ENCODE measurements at regions not wholly inside any gene's neighbourhood (a gene's known extent, or its start where the extent isn't known, plus 50 kb on each side); places are given as distances from the start of the nearest gene placed in this dataset.

DNA sequence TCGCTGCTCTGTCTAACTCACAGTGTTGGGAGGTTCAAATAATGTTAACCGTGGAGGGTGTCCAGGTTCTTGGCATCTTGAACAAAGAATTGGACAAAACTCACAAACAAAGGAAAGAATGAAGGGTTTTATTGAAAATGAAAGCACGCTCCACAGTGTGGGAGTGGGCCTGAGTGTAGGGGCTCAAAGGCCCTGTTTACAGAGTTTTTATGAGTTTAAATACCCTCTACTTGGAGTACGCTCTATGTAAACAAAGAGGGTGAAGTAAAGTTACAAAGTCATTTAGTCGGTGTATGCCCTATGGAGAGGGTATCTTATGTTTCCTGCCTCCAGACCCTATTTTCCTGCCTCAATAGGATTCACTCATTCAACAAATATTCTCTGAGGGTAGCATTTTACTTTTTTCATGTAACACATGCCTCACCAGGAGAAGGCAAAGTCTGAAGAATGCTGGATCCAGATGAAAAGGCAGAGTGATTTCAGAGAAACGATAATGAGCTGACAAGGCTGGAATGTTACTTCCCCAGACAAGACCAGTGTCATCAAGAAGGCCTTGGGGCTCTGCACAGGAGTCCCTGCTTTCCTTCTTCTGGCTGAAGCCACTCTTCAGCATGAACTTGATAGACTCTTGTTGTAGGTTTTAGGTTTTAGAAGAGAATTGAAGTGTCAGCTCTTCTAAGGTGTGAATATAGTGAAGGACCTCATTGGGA, 163.6 kb downstream of the FAM43A start:
- Histone ChIP-seq H4K20me1 (ENCODE audit: insufficient read depth) (no peaks in the 10 kb centered on the region), H3K9me2 (ENCODE audit: insufficient read depth, low read length) (no peaks in the 10 kb centered on the region), H3K36me3 (ENCODE audit: insufficient read depth, low read length) (no peaks in the 10 kb centered on the region), H3F3A (ENCODE audit: insufficient read depth, low read length, poor library complexity, severe bottlenecking) (no peaks in the 10 kb centered on the region), H3K4me3 (ENCODE audit: low read length) (no peak overlapping the region), H3K27me3 (ENCODE audit: insufficient read depth, low read depth, low read length) (no peaks in the 10 kb centered on the region), H3K9me3 (ENCODE audit: low read length) (no peaks in the 10 kb centered on the region), H2AFZ (ENCODE audit: low read depth, low read length) (no peak overlapping the region), H3K4me2 (ENCODE audit: low read length) (no peak overlapping the region), H3K79me2 (replicated peaks; ENCODE audit: insufficient read depth, low read length) (no peaks in the 10 kb centered on the region), H3K9ac (ENCODE audit: low read length) (no peak overlapping the region), H3K27ac (ENCODE audit: low read length) (no peak overlapping the region)
- TF ChIP-seq EP300 (conservative IDR thresholded peaks at IDR 0.05; ENCODE audit: poor library complexity, severe bottlenecking) = no peak
- TF ChIP-seq, protein P1, sequence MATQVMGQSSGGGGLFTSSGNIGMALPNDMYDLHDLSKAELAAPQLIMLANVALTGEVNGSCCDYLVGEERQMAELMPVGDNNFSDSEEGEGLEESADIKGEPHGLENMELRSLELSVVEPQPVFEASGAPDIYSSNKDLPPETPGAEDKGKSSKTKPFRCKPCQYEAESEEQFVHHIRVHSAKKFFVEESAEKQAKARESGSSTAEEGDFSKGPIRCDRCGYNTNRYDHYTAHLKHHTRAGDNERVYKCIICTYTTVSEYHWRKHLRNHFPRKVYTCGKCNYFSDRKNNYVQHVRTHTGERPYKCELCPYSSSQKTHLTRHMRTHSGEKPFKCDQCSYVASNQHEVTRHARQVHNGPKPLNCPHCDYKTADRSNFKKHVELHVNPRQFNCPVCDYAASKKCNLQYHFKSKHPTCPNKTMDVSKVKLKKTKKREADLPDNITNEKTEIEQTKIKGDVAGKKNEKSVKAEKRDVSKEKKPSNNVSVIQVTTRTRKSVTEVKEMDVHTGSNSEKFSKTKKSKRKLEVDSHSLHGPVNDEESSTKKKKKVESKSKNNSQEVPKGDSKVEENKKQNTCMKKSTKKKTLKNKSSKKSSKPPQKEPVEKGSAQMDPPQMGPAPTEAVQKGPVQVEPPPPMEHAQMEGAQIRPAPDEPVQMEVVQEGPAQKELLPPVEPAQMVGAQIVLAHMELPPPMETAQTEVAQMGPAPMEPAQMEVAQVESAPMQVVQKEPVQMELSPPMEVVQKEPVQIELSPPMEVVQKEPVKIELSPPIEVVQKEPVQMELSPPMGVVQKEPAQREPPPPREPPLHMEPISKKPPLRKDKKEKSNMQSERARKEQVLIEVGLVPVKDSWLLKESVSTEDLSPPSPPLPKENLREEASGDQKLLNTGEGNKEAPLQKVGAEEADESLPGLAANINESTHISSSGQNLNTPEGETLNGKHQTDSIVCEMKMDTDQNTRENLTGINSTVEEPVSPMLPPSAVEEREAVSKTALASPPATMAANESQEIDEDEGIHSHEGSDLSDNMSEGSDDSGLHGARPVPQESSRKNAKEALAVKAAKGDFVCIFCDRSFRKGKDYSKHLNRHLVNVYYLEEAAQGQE (IDR thresholded peaks at IDR 0.05; ENCODE audit: borderline replicate concordance) = no peak
- TF ChIP-seq TAF1 (IDR thresholded peaks at IDR 0.05; ENCODE audit: low read depth) = no peak
- TF ChIP-seq RAD21 (conservative IDR thresholded peaks at IDR 0.05) = no peak
- no peak for TF ChIP-seq POLR2AphosphoS5 (IDR thresholded peaks at IDR 0.05)
- no peak for TF ChIP-seq SMC3 (conservative IDR thresholded peaks at IDR 0.05; ENCODE audit: poor library complexity)
- TF ChIP-seq MXI1 (conservative IDR thresholded peaks at IDR 0.05; ENCODE audit: poor library complexity, severe bottlenecking) = no peak

DNA sequence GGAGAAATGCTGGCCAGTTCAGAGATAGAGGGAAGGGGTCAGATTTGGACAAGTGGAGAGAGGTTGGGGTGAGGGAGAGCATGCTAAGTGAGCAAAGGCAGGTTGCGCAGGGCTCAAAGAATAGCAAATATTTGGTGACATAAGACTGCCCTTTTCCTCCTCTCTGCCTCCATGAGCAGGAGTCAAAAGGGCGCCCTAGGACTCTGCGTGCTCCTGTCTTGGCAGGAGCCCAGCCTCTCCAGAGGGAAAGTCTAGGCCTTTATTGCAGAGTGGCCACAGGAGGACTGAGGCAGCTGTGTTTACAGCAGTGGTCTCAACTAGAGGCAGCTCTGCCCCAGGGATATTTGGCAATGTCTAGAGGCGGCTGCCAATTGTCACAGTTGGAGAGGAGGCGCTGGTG, 165.6 kb downstream of the FAM43A start:
- H4K20me1 ChIP-seq (ENCODE audit: insufficient read depth) = no peaks in the 10 kb centered on the region
- no peak overlapping the region for H3K4me2 ChIP-seq (ENCODE audit: low read length)
- H3K36me3 ChIP-seq (ENCODE audit: insufficient read depth, low read length) = no peaks in the 10 kb centered on the region
- H3K27ac ChIP-seq (ENCODE audit: low read length) = no peak overlapping the region
- H3K9me3 ChIP-seq (ENCODE audit: low read length) = no peaks in the 10 kb centered on the region
- H3K27me3 ChIP-seq (ENCODE audit: insufficient read depth, low read depth, low read length) = no peaks in the 10 kb centered on the region
- H3K79me2 ChIP-seq (replicated peaks; ENCODE audit: insufficient read depth, low read length) = no peaks in the 10 kb centered on the region
- no peak overlapping the region for H2AFZ ChIP-seq (ENCODE audit: low read depth, low read length)
- no peak overlapping the region for H3K4me3 ChIP-seq (ENCODE audit: low read length)
- no peaks in the 10 kb centered on the region for H3K9me2 ChIP-seq (ENCODE audit: insufficient read depth, low read length)
- no peak overlapping the region for H3K9ac ChIP-seq (ENCODE audit: low read length)
- no peaks in the 10 kb centered on the region for H3F3A ChIP-seq (ENCODE audit: insufficient read depth, low read length, poor library complexity, severe bottlenecking)
- TF ChIP-seq, protein P2, sequence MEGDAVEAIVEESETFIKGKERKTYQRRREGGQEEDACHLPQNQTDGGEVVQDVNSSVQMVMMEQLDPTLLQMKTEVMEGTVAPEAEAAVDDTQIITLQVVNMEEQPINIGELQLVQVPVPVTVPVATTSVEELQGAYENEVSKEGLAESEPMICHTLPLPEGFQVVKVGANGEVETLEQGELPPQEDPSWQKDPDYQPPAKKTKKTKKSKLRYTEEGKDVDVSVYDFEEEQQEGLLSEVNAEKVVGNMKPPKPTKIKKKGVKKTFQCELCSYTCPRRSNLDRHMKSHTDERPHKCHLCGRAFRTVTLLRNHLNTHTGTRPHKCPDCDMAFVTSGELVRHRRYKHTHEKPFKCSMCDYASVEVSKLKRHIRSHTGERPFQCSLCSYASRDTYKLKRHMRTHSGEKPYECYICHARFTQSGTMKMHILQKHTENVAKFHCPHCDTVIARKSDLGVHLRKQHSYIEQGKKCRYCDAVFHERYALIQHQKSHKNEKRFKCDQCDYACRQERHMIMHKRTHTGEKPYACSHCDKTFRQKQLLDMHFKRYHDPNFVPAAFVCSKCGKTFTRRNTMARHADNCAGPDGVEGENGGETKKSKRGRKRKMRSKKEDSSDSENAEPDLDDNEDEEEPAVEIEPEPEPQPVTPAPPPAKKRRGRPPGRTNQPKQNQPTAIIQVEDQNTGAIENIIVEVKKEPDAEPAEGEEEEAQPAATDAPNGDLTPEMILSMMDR (IDR thresholded peaks at IDR 0.05; ENCODE audit: poor library complexity, severe bottlenecking) = no peak
- TF ChIP-seq SMC3 (conservative IDR thresholded peaks at IDR 0.05; ENCODE audit: poor library complexity) = no peak
- no peak for TF ChIP-seq EZH2 (IDR thresholded peaks at IDR 0.05; ENCODE audit: borderline replicate concordance, insufficient read depth, low read length, poor library complexity, severe bottlenecking)
- TF ChIP-seq, protein P1 (IDR thresholded peaks at IDR 0.05; ENCODE audit: borderline replicate concordance) = no peak
- TF ChIP-seq RAD21 (conservative IDR thresholded peaks at IDR 0.05) = no peak
- TF ChIP-seq MXI1 (conservative IDR thresholded peaks at IDR 0.05; ENCODE audit: poor library complexity, severe bottlenecking) = no peak
- no peak for TF ChIP-seq POLR2AphosphoS5 (IDR thresholded peaks at IDR 0.05)
- no peak for TF ChIP-seq TAF1 (IDR thresholded peaks at IDR 0.05; ENCODE audit: low read depth)
